Heart left ventricle (tissue), 16 donors: ENCODE measurements at regions not wholly inside any gene's neighbourhood (a gene's known extent, or its start where the extent isn't known, plus 50 kb on each side); places are given as distances from the start of the nearest gene placed in this dataset.

Experiments used
- ATAC-seq, 4 donors: fragments of 200-7000 bp; cut with Tn5 transposase; one replicate each; pipeline ENCODE4 v1.9.1; 2020 to 2022; ENCODE audit warnings: moderate library complexity in 4 of 4, mild to moderate bottlenecking in 3 of 4, moderate number of reproducible peaks in 1 of 4
- DNase-seq, 5 donors: peaks; one replicate each; pipeline ENCODE4 v3.0.0-alpha.2; 2020
- H3K27ac ChIP-seq, 12 donors: fragments of 200-600 bp; sonication (generic) in 4 of 12; one replicate each; pipeline versions ENCODE4 v1.5.0 to v1.8.0; 2016 to 2022; ENCODE audit warnings: mild to moderate bottlenecking in 2 of 12
- H3K27me3 ChIP-seq, 9 donors: fragments of 200-600 bp; sonication (generic) in 2 of 9; one replicate each; pipeline versions ENCODE4 v1.5.1 to v1.8.0; 2016 to 2022; ENCODE audit warnings: mild to moderate bottlenecking in 3 of 9
- H3K36me3 ChIP-seq, 9 donors: fragments of 200-600 bp; sonication (generic) in 2 of 9; one replicate each; pipeline versions ENCODE4 v1.5.0 to v1.8.0; 2018 to 2022; ENCODE audit warnings: mild to moderate bottlenecking in 2 of 9
- H3K4me1 ChIP-seq, 12 donors: fragments of 200-600 bp; sonication (generic) in 4 of 12; one replicate each; pipeline versions ENCODE4 v1.5.0 to v1.8.0; 2016 to 2022; ENCODE audit warnings: mild to moderate bottlenecking in 3 of 12
- H3K4me3 ChIP-seq, 12 donors: fragments of 200-600 bp; sonication (generic) in 4 of 12; one replicate each; pipeline versions ENCODE4 v1.5.0 to v1.8.0; 2017 to 2022; ENCODE audit warnings: mild to moderate bottlenecking in 9 of 12, moderate library complexity in 4 of 12
- H3K9me3 ChIP-seq, 12 donors: fragments of 200-600 bp; sonication (generic) in 4 of 12; one replicate each; pipeline versions ENCODE4 v1.5.0 to v1.8.0; 2016 to 2022; ENCODE audit warnings: mild to moderate bottlenecking in 1 of 12
- CTCF ChIP-seq, 12 donors: fragments of 200-600 bp; sonication (generic) in 4 of 12; IDR thresholded peaks; one replicate each; pipeline versions ENCODE4 v1.5.0 to v1.8.0; 2018 to 2022; ENCODE audit warnings: antibody characterized with exemption in 12 of 12, mild to moderate bottlenecking in 5 of 12
- POLR2A ChIP-seq, 2 donors: fragments of 450-650 bp; IDR thresholded peaks; one replicate each; pipeline ENCODE4 v1.6.1; 2017; ENCODE audit warnings: antibody characterized with exemption in 2 of 2, mild to moderate bottlenecking in 2 of 2, moderate library complexity in 2 of 2
- WGBS, 4 donors: extraction: QIAGEN DNeasy Blood & Tissue Kit in 2 of 4; methylation state at CpG; one replicate each; pipeline versions ENCODE4 v1.1.5 to v1.1.7; 2013 to 2018; 5-methylcytosine and 5-hydroxymethylcytosine counted together
- intact Hi-C, 10 donors: fragments of 100-400 bp; cut with DNase I; formaldehyde crosslinking; loops; one replicate each; pipeline versions ENCODE4 v1.11.1 to v1.14.2; 2022
- donor health status: ischemic (EF 13 %, LVEDD 7.1; RV severe dilation, severe dysfunction).
- donor health status: healthy with polysubstance abuse.
- donor health status: DM: no; HTN: yes; CAD: no.
- donor health status: DM: no; HTN: no; CAD: no.
- donor health status: ischemic (EF 25% LVEDD 6.9; RV normal size, moderate dysfunction).
- donor health status: ischemic (EF 25% LVEDD 5.7; RV mildly dilated, moderate dysfunction).
- donor health status: healthy.
- donor health status: DM: yes; HTN: yes; CAD: no.
- donor health status: ischemic (EF 35%, LVEDD 5.7; RV mildly dilated, moderate dysfunction).
- donor health status: nonischemic (EF 11% LVEDD 7.7; RV severe dilation, severe dysfunction).
- donor health status: DM: yes; HTN: yes; CAD: no.
- donor health status: PGD.
- donor health status: ischemic (EF 29% LVEDD 5.4; RV normal size, mild dysfunction).
- donor health status: nonischemic (EF 23%, LVEDD 6.1; RV moderate dilation, normal function).

DNA sequence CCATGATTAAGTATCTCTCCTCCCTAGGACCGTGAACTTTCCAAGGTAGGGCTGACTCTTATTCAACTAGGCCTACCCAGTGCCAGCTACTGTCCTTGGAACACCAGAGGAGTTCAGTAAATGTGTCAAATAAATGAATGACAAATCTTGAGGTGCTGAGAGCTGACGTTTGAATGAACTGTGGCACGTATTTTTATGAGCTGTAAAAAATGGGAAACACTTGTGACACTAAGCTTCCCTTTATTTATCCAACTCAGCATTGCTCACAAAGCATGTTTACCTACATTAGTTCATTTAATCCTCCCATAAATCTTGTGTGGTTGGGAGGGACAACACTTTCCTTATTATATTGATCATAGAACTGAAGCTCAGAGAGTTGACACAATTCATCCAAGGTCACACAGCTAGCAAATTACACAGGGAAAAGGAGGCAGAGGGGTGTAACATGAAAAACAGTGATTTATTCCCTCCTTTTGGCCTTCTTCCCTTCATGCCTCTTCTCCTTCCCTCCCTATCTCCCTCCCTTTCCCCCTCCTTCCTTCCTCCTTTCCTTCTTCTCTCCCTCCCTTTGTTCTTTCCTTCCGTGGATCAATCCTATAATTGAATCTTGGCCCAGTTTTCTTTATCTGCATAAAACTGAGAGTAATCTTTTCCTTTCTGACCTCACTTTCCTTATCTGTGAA lies 412.6 kb downstream of the DMRT2 start:
- Histone ChIP-seq H3K4me1 (no peaks in the 10 kb centered on the region), H3K27me3 (no peaks in the 10 kb centered on the region), H3K36me3 (no peaks in the 10 kb centered on the region), H3K9me3 (no peaks in the 10 kb centered on the region), H3K4me3 (no peak overlapping the region), H3K27ac (no peak overlapping the region)
- ATAC-seq (no peak), DNase-seq (no peak)
- TF ChIP-seq CTCF (IDR thresholded peaks at IDR 0.05) (no peak), POLR2A (IDR thresholded peaks at IDR 0.05) (no peak)
- 53 to 66% (median 62%) methylated on average over 4 of the region's 4 CpGs for WGBS, 4 donors
- intact Hi-C loops, result no loop called here

GRCh38 chr9:1469996-1470395 lies 419.8 kb downstream of the DMRT2 start:
- intact Hi-C loops, result no loop called here
- ATAC-seq (no peak), DNase-seq (no peak)
- no peak overlapping the region for H3K4me3 ChIP-seq
- no peaks in the 10 kb centered on the region for H3K36me3 ChIP-seq
- H3K9me3 ChIP-seq, result no peaks in the 10 kb centered on the region
- no peak overlapping the region for H3K27ac ChIP-seq
- H3K27me3 ChIP-seq, result no peaks in the 10 kb centered on the region
- WGBS, 4 donors, result 54 to 58% (median 56%) methylated on average over 1 of the region's 1 CpG
- no peak for TF ChIP-seq POLR2A (IDR thresholded peaks at IDR 0.05)
- no peak for TF ChIP-seq CTCF (IDR thresholded peaks at IDR 0.05)
- no peaks in the 10 kb centered on the region for H3K4me1 ChIP-seq

- Histone ChIP-seq H3K4me3 (no peak overlapping the region), H3K9me3 (no peaks in the 10 kb centered on the region), H3K36me3 (no peaks in the 10 kb centered on the region), H3K27ac (no peak overlapping the region), H3K27me3 (no peaks in the 10 kb centered on the region), H3K4me1 (no peaks in the 10 kb centered on the region)
- ATAC-seq, result no peak
- intact Hi-C loops, result no loop called here
- DNase-seq, result no peak
- WGBS, 4 donors, result 35 to 62% (median 39%) methylated on average over 3 of the region's 3 CpGs
- TF ChIP-seq CTCF (IDR thresholded peaks at IDR 0.05) (no peak), POLR2A (IDR thresholded peaks at IDR 0.05) (no peak)
Measured at GRCh38 chr9:1473956-1474634, 423.9 kb downstream of the DMRT2 start.

DNA sequence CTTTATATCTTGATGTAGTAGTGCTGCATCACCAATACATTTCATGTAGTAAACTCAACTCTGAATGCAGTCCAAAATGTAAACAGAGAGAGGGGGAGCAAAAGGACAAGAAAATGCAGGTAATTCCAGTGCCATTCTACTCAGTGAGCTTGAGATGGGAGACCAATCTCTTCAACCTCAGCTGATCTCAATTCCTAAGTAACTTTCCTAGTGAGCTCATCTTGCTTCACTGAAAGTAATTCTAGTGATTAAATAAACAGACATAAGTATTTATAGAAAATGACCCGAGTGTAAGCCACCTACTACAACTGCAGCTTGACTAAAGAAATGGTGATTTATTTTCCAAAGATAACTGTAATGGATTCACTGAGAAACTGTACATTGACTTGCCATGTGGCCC lies 424.5 kb downstream of the DMRT2 start:
- H3K4me3 ChIP-seq, result no peak overlapping the region
- 29 to 49% (median 41%) methylated on average over 1 of the region's 1 CpG for WGBS, 4 donors
- intact Hi-C loops, result no loop called here
- no peaks in the 10 kb centered on the region for H3K27me3 ChIP-seq
- H3K4me1 ChIP-seq, result no peaks in the 10 kb centered on the region
- TF ChIP-seq POLR2A (IDR thresholded peaks at IDR 0.05), result no peak
- H3K36me3 ChIP-seq, result no peaks in the 10 kb centered on the region
- DNase-seq (no peak), ATAC-seq (no peak)
- no peaks in the 10 kb centered on the region for H3K9me3 ChIP-seq
- H3K27ac ChIP-seq, result no peak overlapping the region
